ENCODE measurements at regions not wholly inside any gene's neighbourhood (a gene's known extent, or its start where the extent isn't known, plus 50 kb on each side); places are given as distances from the start of the nearest gene placed in this dataset.

DNA sequence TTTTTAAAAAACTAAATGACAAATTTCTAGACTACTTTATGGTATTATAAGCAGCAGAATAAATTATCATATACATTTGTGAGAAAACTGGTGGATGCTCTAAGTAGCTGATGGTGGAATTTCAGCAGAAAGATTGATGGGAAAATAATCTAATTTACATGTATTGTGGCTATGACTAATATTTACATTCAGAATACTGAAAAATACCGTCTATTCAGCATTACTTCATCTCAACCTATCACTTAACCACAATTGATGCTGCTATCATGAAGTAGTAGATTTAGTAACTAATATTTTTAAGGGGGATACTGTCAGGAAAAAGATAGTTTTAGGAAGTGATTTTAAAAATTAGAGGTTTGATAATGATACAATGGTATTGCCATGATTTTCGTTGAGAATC lies 137.9 kb downstream of the IFI44 start:
- intact Hi-C loops (cut with DNase I) = no loop called here
- DNase-seq = no peak

DNA sequence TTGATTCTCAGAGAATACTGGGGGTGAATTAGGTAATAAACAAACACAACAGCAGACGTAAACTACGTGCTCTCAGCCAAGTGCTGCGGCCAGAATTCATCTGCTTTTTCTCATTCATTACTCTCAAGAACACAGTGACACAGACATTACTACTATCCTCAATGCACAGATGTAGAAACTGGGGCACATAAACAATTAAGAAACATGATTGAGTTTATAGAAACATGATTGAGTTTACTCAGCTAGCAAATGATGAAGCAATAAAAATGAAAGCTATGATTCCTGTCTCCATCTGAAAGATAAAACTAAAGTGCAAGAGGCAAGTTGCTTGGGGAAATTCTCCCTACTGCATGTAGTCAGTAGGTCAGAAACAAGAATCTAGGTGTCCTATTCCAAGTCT lies 140.5 kb downstream of the IFI44 start:
- no peak for DNase-seq
- intact Hi-C loops (cut with DNase I) = no loop called here

DNA sequence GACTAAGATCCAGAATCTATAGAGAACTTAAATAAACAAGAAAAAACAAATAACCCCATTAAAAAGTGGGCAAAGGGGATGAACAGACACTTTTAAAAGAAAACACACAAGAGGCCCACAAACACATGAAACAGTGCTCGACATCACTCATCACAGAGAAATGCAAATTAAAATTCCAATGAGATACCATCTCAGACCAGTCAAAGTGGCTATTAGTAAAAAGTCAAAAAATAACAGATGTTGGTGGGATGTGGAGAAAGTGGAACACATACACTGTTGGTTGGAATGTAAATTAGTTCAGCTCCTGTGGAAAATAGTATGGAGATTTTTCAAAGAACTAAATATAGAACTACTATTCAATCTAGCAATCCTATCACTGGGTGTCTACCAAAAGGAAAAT lies 143.1 kb downstream of the IFI44 start:
- no peak for DNase-seq
- intact Hi-C loops (cut with DNase I) = no loop called here

DNA sequence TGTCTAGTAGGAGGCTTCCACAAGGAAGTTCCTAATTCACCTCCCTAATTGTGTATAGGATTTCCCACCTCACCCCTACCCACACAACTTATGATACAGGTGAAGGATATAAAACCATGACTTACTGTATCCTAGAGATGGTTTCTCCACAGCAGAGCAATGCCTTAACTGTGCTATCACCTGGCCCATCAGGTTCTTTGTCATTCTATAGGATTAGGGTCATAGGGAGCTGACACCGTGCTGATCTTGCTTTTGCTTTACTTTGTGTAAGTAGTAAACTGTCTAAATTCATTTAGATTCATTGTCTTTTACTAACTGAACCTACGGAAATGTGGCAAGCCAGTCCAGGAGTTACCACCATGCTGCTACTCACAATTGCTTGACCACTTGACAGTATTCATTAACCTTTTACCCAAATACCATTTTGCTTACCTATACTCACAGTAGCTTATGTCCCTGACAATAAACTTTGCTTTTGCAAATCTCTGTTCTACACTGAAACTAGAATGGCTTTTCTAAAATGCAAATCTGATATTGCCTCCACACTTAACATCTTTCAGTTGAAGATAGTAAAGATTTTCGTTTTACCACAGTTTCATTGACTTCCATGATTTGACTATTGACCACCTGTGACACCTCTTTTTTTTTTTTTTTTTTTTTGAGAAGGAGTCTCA lies 147.6 kb downstream of the IFI44 start:
- peak in 1 of 42 donors; percentile 3 for DNase-seq
- intact Hi-C loops (cut with DNase I) = no loop called here

DNA sequence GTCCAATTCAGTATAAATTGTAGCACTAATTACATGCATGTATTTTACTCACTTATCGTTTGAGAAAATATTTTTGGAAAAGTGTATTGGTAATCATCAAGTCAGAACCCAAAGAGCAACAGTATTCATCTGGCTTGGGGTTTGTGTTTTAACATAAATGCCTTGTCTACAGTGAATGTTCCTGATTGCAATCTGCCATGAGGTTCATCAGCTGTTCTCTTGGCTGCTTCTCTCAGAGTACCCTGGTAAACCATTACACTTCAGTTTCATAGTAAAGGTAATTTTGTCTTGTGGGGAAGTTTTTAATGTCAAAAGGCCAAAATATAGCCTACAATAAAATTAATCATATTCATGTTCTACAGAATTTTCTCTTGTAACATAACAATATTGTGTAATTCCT lies 150.3 kb downstream of the IFI44 start:
- intact Hi-C loops (cut with DNase I) = no loop called here

DNA sequence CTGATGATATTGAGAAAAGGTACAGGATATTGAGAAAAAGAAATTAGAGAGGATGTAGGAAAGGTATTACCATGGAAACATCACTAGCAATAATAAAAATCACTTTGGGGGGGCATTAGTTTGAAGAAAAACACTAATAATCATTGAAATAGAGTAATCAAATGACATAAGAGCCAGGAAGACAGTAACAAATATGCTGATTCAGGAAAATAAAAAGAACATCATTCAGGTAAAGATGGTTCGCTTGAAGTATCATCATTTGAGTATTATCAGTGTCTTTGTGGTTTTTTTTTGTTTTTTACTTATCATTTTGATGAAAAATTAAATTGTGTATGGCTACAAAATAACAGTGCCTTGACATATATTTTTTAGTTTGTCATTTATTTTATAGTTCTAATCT lies 164.5 kb downstream of the IFI44 start:
- DNase-seq = no peak
- intact Hi-C loops (cut with DNase I) = no loop called here

More for the DNA sequence above, 150.3 kb downstream of the IFI44 start:
- DNase-seq = no peak

DNA sequence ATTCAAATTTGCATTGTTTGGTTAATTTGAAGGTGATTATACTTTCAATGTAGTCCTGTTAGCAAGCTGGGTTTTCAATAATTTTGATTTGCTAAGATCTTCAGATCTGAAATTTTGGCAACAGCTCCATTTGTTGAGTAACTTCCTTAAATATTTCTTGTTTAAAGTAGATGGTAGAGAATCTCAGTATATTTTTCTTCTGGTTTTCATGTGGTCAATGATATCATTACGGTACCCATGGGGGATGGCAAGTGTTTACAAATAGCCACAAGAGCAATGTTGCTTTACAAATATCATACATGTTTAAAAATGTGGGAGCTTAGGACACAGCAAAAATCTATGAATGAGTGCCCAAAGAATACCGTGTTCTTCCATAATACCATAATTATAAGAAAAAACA lies 175.9 kb downstream of the IFI44 start:
- no peak for DNase-seq
- intact Hi-C loops (cut with DNase I) = no loop called here

DNA sequence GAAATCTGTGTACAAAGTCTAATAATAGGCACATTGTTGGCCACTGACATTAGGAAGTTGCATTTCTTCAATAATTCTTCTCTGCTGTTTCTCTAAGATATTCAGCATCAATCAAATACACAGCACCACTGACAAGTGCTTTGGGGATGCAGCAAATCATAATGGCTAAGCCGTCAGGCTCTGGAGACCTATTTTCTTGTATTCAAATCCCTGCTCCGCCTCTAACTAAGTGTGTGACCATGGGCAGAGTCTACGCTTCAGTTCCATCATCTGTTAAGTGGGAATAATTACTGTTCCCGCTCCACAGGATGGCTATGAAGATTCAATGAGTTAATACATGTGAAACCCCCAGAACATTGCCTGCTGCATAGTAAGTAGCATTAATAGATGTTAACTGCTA lies 176.9 kb downstream of the ADGRL4 start:
- intact Hi-C loops (cut with DNase I) = no loop called here
- DNase-seq = no peak

DNA sequence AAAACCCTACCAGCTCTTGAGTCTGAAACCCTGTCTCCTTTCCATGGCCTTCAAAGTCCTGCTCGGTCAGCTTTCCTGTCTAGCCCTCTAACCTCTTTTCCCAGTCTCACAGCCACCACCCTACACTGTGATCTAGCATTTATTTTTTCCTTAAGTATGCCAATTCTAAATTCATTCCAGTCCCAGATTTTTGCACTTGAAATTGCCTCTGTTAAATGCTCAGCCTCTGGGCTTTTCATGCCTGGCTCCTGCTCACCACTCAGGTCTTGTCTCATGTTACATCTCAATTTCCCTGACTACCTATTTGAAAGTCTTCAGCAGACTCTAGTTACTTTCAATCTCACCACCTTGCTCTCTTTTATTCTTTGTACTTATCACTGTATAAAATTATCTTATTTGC lies 176.2 kb downstream of the ADGRL4 start:
- intact Hi-C loops (cut with DNase I) = no loop called here
- DNase-seq = no peak

DNA sequence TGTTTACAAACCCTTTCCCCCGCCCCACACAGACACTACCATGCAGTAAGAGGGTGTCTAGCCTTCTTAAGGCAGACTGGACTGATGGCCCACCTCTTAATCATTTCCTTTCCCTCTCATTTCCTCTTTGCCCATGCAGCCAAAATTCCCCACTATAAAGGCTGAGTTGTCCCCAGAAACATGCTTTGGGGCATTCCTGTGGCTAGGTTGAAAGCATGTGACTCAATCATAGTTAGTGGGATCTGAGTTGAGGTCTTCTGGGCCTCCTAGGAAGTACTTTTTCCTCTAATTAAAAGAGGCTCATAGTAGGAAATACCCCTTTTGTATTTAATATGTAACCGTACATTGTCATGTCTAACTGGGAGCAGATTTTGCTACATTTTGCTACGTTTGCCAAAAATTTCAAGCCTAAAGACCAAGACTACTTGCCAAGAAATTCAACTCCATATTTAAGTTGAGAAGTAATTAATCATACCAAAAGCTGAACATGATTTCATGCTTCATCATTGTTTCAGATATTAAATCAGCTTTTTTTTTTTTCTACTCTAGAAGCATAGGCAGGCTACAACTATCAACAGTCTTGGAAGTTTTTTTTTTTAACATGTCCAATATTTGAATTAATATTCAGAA lies 174.7 kb downstream of the ADGRL4 start:
- intact Hi-C loops (cut with DNase I) = no loop called here
- no peak for DNase-seq

DNA sequence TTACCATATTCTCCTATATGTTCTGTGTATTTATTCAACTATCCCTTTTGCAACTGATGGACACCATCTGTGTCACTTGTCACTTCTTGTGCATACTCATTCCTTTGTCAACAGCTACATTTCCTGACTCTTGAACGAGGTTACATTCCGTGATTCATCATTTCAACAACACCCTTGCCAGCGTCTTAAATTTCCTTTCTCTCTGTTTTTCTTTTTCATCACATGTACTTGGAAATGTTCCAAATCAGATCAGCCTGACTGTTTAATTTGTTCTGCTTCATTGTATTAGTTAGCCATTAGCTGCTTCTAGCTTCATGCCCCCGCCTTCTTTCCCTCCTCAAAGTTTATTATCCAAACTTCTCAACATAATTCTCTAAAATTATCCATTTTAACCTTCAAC lies 173.0 kb downstream of the ADGRL4 start:
- no peak for DNase-seq
- intact Hi-C loops (cut with DNase I) = no loop called here

DNA sequence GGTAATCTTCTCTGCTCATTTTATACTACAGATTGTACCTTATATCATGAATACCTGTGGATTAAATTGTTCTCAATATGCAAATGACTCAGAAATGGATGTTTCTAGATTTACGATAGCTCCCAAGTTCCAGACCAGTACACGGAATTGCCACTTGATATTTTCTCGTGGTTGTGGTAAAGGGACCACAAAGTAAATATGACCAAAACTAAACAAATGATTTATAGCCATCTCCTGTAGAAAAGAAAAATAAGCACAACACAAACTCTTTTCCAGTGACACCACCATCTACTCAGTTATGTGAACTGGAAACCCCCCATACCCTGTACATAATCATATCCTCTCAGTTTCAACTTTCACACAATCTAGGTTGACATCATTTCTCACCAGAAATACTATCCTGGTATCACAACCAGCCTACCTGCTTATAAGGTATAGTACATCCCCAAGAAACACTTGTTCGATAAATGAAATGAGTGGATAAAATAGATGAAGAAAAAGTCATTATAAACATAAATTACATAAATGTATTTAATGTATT lies 172.3 kb downstream of the ADGRL4 start:
- no peak for DNase-seq
- intact Hi-C loops (cut with DNase I) = no loop called here

DNA sequence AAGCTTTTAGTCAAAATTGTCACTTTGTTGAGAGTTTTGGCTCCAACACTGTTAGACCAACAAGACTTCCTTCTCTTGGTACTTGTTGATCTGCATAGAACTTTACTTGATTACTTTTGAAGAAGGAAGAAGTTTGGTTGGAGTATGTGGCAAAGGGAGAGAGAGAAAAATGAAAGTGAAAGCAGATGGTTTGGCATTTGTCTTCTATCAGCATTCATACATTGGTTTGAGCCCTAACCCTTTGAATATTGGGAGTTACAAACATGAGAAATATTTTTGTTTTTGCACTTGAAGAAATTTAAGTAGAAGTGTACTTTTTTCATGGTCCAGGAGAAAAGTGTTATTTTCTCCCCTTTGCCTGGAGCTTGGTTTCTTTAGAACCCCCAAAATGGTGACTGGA lies 169.8 kb downstream of the ADGRL4 start:
- DNase-seq = no peak
- intact Hi-C loops (cut with DNase I) = no loop called here

DNA sequence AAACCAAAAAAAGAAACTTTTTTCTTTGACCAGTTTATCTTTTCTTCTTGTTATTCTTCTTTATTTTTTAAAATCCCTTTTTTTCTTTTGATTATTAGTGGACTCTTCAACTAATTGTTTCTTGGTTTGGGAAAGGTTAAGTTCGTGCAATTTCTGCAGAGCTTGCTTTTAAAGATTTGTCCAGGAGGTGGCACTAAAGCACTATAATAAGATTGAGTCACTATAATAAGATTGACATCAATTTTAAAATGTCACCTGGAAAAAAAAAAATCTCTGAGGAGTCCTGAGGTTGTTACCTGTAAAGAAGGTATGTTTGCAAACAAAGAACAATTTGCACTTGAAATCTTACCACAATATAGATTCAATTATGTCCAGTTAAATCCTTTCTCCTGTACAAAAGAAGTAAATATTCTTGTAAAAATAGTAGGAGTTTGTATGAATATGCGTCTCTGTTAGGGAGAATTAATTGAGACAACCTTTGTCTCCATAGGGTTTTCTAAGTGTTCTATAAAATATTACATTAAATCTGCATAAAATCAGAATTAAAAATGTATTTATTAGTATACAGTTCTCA lies 166.7 kb downstream of the ADGRL4 start:
- intact Hi-C loops (cut with DNase I) = no loop called here
- peak in 22 of 42 donors; percentile 1 to 76 (median 32) for DNase-seq
